Prostate gland (tissue), 2 donors: ENCODE measurements at regions not wholly inside any gene's neighbourhood (a gene's known extent, or its start where the extent isn't known, plus 50 kb on each side); places are given as distances from the start of the nearest gene placed in this dataset.

ENCODE experiments used
- CTCF ChIP-seq, 4 experiments: fragments of 200-600 bp in 2 of 4; fragments of 450-650 bp in 2 of 4; sonication (generic) in 2 of 4; IDR thresholded peaks; 1 replicate in 3 of 4; 2 replicates in 1 of 4; pipeline ENCODE4 v1.5.1; 2016 to 2019; ENCODE audit warnings: antibody characterized with exemption in 4 of 4, mild to moderate bottlenecking in 2 of 4, moderate library complexity in 2 of 4
- POLR2A ChIP-seq: fragments of 450-650 bp; IDR thresholded peaks from one replicate; pipeline ENCODE4 v1.6.1; 2016; ENCODE audit warnings: antibody characterized with exemption, mild to moderate bottlenecking
- POLR2AphosphoS5 ChIP-seq: sonication (generic); formaldehyde crosslinking; IDR thresholded peaks from one replicate; pipeline ENCODE4 v1.6.1; 2017; ENCODE audit warnings: antibody characterized with exemption

GRCh38 chr10:33477291-33478088 is 143.0 kb upstream of the NRP1 start:
- TF ChIP-seq POLR2AphosphoS5 (no peak), CTCF (IDR thresholded peaks at IDR 0.05) (no peak), POLR2A (no peak)
